ENCODE measurements at regions not wholly inside any gene's neighbourhood (a gene's known extent, or its start where the extent isn't known, plus 50 kb on each side); places are given as distances from the start of the nearest gene placed in this dataset.

GRCh38 chr13:72074663-72075062 is 207.7 kb upstream of the DACH1 start:
- DNase-seq: no peak

- no peak for DNase-seq
These were observed 205.3 kb upstream of the DACH1 start for GRCh38 chr13:72072261-72072660.

- DNase-seq: no peak
These were observed 204.7 kb upstream of the DACH1 start for GRCh38 chr13:72071713-72072112.

- no peak for DNase-seq
These were observed 195.6 kb upstream of the DACH1 start for GRCh38 chr13:72062566-72062965.

GRCh38 chr13:72061613-72062012 is 194.6 kb upstream of the DACH1 start:
- DNase-seq: no peak

GRCh38 chr13:72050251-72050650 is 183.2 kb upstream of the DACH1 start:
- DNase-seq: no peak

GRCh38 chr13:72043366-72043765 is 176.4 kb upstream of the DACH1 start:
- DNase-seq: no peak

GRCh38 chr13:72041165-72041564 is 174.2 kb upstream of the DACH1 start:
- no peak for DNase-seq

GRCh38 chr13:72039126-72039525 is 172.1 kb upstream of the DACH1 start:
- DNase-seq: no peak

- DNase-seq: no peak
These were observed 163.0 kb upstream of the DACH1 start for GRCh38 chr13:72029981-72030380.

- no peak for DNase-seq
These were observed 158.8 kb upstream of the DACH1 start for GRCh38 chr13:72025836-72026235.

- no peak for DNase-seq
These were observed 156.9 kb upstream of the DACH1 start for GRCh38 chr13:72023895-72024294.

GRCh38 chr13:72005455-72005854 is 138.5 kb upstream of the DACH1 start:
- DNase-seq: no peak

GRCh38 chr13:72004784-72005374 is 137.9 kb upstream of the DACH1 start:
- no peak for DNase-seq

- no peak for DNase-seq
These were observed 137.2 kb upstream of the DACH1 start for GRCh38 chr13:72004246-72004645.

- no peak for DNase-seq
These were observed 131.2 kb upstream of the DACH1 start for GRCh38 chr13:71998223-71998622.

- DNase-seq: no peak
These were observed 112.6 kb upstream of the DACH1 start for GRCh38 chr13:71979616-71980015.

GRCh38 chr13:71977028-71977427 is 110.0 kb upstream of the DACH1 start:
- no peak for DNase-seq

- DNase-seq: no peak
These were observed 101.0 kb upstream of the DACH1 start for GRCh38 chr13:71967990-71968389.

GRCh38 chr13:71964491-71965100 is 97.6 kb upstream of the DACH1 start:
- DNase-seq: no peak

GRCh38 chr13:71962735-71963134 is 95.7 kb upstream of the DACH1 start:
- DNase-seq: no peak

GRCh38 chr13:71962126-71962525 is 95.1 kb upstream of the DACH1 start:
- no peak for DNase-seq

- DNase-seq: no peak
These were observed 82.4 kb upstream of the DACH1 start for GRCh38 chr13:71949441-71949840.

- no peak for DNase-seq
These were observed 72.2 kb upstream of the DACH1 start for GRCh38 chr13:71939186-71939585.

- no peak for DNase-seq
These were observed 68.3 kb upstream of the DACH1 start for GRCh38 chr13:71935166-71935840.
